Esophagus muscularis mucosa (tissue), 3 donors: ENCODE measurements at regions not wholly inside any gene's neighbourhood (a gene's known extent, or its start where the extent isn't known, plus 50 kb on each side); places are given as distances from the start of the nearest gene placed in this dataset.

Source experiments
- CTCF ChIP-seq, 3 experiments: fragments of 200-600 bp in 2 of 3; fragments of 450-650 bp in 1 of 3; sonication (generic) in 2 of 3; IDR thresholded peaks; one replicate each; pipeline ENCODE4 v1.5.1; 2017 to 2019; ENCODE audit warnings: antibody characterized with exemption in 3 of 3, mild to moderate bottlenecking in 2 of 3, moderate library complexity in 1 of 3
- POLR2A ChIP-seq: fragments of 450-650 bp; IDR thresholded peaks from one replicate; pipeline ENCODE4 v1.6.1; 2017; ENCODE audit warnings: antibody characterized with exemption, moderate library complexity, mild to moderate bottlenecking, low read depth
- POLR2AphosphoS5 ChIP-seq, 2 donors: sonication (generic); formaldehyde crosslinking; IDR thresholded peaks; one replicate each; pipeline ENCODE4 v1.6.1; 2017; ENCODE audit warnings: antibody characterized with exemption in 2 of 2

DNA sequence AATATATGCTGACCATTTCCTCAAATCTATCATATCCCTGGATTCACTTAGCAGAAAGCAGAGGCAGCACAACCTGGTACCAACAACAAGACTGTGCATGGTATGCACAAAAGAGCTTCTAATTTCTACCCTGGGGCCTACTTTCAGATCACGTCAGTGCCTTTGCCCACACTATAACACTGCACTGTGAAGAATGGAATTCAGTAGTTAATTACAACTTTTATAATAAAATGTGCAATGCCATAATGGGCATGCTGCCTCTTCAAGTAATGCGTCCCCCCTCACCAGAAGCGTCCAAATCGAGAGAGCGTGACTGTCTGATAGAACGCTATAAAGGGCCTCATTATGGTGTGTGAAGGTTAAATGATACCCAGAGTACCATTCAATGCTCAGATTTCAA lies 328.1 kb upstream of the PKDCC start:
- TF ChIP-seq CTCF (IDR thresholded peaks at IDR 0.05): no peak
- no peak for TF ChIP-seq POLR2A
- no peak for TF ChIP-seq POLR2AphosphoS5 (IDR thresholded peaks at IDR 0.05)
